HepG2 (cell line): ENCODE measurements at regions not wholly inside any gene's neighbourhood (a gene's known extent, or its start where the extent isn't known, plus 50 kb on each side); places are given as distances from the start of the nearest gene placed in this dataset.

Experiments used
- EP300 ChIP-seq, 3 experiments: sonication (generic) in 1 of 3; formaldehyde crosslinking in 1 of 3; IDR thresholded peaks; 2 replicates each; pipeline versions ENCODE4 v1.5.1 to v1.6.1; 2011 to 2020; ENCODE audit warnings: low read depth in 2 of 3, low read length in 2 of 3, borderline replicate concordance in 1 of 3, improper control_type of control experiment in 1 of 3, mild to moderate bottlenecking in 1 of 3, missing genetic modification reagents in 1 of 3, moderate library complexity in 1 of 3
- GABPA ChIP-seq, 2 experiments: IDR thresholded peaks; 2 replicates each; pipeline ENCODE4 v1.6.1; 2011 to 2016; ENCODE audit warnings: low read depth in 2 of 2, low read length in 1 of 2, missing biosample characterization in 1 of 2, missing genetic modification characterization in 1 of 2
- NBN ChIP-seq: fragments of 450-650 bp; conservative IDR thresholded peaks from 2 replicates; pipeline ENCODE4 v1.6.1; 2017
- PCBP2 ChIP-seq: fragments of 200-400 bp; formaldehyde crosslinking; optimal IDR thresholded peaks from 2 replicates; pipeline ENCODE3; 2018; ENCODE audit warnings: low read length, low read depth; ENCODE audit not compliant: poor library complexity, severe bottlenecking
- RFX5 ChIP-seq: IDR thresholded peaks from 2 replicates; pipeline ENCODE4 v1.6.1; 2011; ENCODE audit warnings: low read depth, low read length, improper control_type of control experiment
- STAT5B ChIP-seq: sonication (generic); formaldehyde crosslinking; IDR thresholded peaks from 2 replicates; pipeline ENCODE4 v1.4.0; 2020; ENCODE audit warnings: missing genetic modification reagents
- STAT6 ChIP-seq: sonication (generic); formaldehyde crosslinking; IDR thresholded peaks from 2 replicates; pipeline ENCODE4 v1.4.0; 2020; ENCODE audit warnings: missing genetic modification reagents, mild to moderate bottlenecking, borderline replicate concordance
- ZNF282 ChIP-seq: fragments of 450-650 bp; IDR thresholded peaks from 2 replicates; pipeline ENCODE4 v1.6.1; 2018; ENCODE audit not compliant: partially characterized antibody

- TF ChIP-seq STAT5B (no peak), NBN (no peak), STAT6 (CRISPR knock-in tag) (no peak), GABPA (IDR thresholded peaks at IDR 0.05; ENCODE audit: low read depth, low read length) (no peak), GABPA (CRISPR knock-in tag; IDR thresholded peaks at IDR 0.05; ENCODE audit: low read depth) (no peak), PCBP2 (no peak), EP300 (IDR thresholded peaks at IDR 0.05; ENCODE audit: low read depth in 2 of 2, low read length in 2 of 2) (no peak), EP300 (CRISPR knock-in tag; IDR thresholded peaks at IDR 0.05; ENCODE audit: borderline replicate concordance) (no peak), ZNF282 (no peak), RFX5 (no peak)
Observed at GRCh38 chr7:25870574-25870973, 281.4 kb upstream of the NFE2L3 start.
